Endothelial cell of umbilical vein (primary cell): ENCODE measurements at regions not wholly inside any gene's neighbourhood (a gene's known extent, or its start where the extent isn't known, plus 50 kb on each side); places are given as distances from the start of the nearest gene placed in this dataset.

Experiments used
- BruUV-seq: library from RNA; stranded (reverse); fragments of 400-500 nt; replicated peaks from 2 replicates; lab custom pipeline; 2021; lab: Mats Ljungman, UMichigan
- CTCF ChIA-PET: fragments of 300-600, 350-600 bp; sonication (Branson Sonifier 250); formaldehyde crosslinking; loops from one replicate; lab custom pipeline; 2021; ENCODE audit warnings: antibody characterized with exemption, inconsistent platforms; lab: Charles Lee
- POLR2A ChIA-PET: fragments of 300-600, 350-600 bp; sonication (Branson Sonifier 250); formaldehyde crosslinking; loops from one replicate; lab custom pipeline; 2021; ENCODE audit warnings: antibody characterized with exemption, inconsistent platforms; lab: Charles Lee
- DNase-seq: peaks from one replicate; pipeline ENCODE4 v3.0.0-alpha.2; 2011; ENCODE audit warnings: low read depth, low spot score
- FAIRE-seq: peaks from 2 replicates; lab custom pipeline; 2011; peaks lifted over from hg19 to GRCh38; lab: Jason Lieb, UNC
- H2AFZ ChIP-seq: 2 replicates; pipeline ENCODE4 v1.6.0; 2012; ENCODE audit warnings: low read depth, low read length, control low read depth, inconsistent platforms
- H3K27ac ChIP-seq: 2 replicates; pipeline ENCODE4 v1.5.1; 2011; ENCODE audit warnings: low read depth, mild to moderate bottlenecking, control low read depth, low read length, moderate library complexity; ENCODE audit not compliant: insufficient read depth
- H3K27me3 ChIP-seq, 2 experiments: 2 replicates each; pipeline versions ENCODE4 v1.6.0 to v1.6.1; 2011; ENCODE audit warnings: low read length in 2 of 2, mixed read lengths in 1 of 2; ENCODE audit not compliant: control insufficient read depth in 2 of 2, insufficient read depth in 2 of 2
- H3K36me3 ChIP-seq, 2 experiments: 2 replicates in 1 of 2; 3 replicates in 1 of 2; pipeline ENCODE4 v1.5.1; 2011; ENCODE audit warnings: low read length in 2 of 2, mild to moderate bottlenecking in 1 of 2, moderate library complexity in 1 of 2; ENCODE audit not compliant: control insufficient read depth in 2 of 2, insufficient read depth in 2 of 2; ENCODE audit errors: extremely low read depth in 1 of 2
- H3K4me1 ChIP-seq: 3 replicates; pipeline ENCODE4 v1.5.1; 2011; ENCODE audit warnings: mild to moderate bottlenecking, low read length; ENCODE audit not compliant: control insufficient read depth, insufficient read depth; ENCODE audit errors: extremely low read depth
- H3K4me2 ChIP-seq: 2 replicates; pipeline ENCODE4 v1.6.1; 2011; ENCODE audit warnings: low read length, control low read depth, mixed read lengths; ENCODE audit not compliant: insufficient read depth
- H3K4me3 ChIP-seq, 3 experiments: fragments of 200-600 bp in 1 of 3; sonication (generic), shearing (Covaris generic) in 1 of 3; replicated peaks in 1 of 3; 2 replicates each; pipeline ENCODE4 v1.5.1; 2011 to 2016; ENCODE audit warnings: control low read depth in 3 of 3, low read length in 3 of 3, mild to moderate bottlenecking in 2 of 3, inconsistent platforms in 1 of 3, low read depth in 1 of 3, moderate library complexity in 1 of 3; ENCODE audit not compliant: insufficient read depth in 1 of 3
- H3K79me2 ChIP-seq: 2 replicates; pipeline ENCODE4 v1.6.0; 2012; ENCODE audit warnings: low read length, inconsistent platforms; ENCODE audit not compliant: control insufficient read depth, insufficient read depth
- H3K9ac ChIP-seq: replicated peaks from 2 replicates; pipeline ENCODE3; 2011; ENCODE audit warnings: low read length, control low read depth; ENCODE audit not compliant: insufficient read depth; ENCODE audit errors: extremely low read depth
- H3K9me1 ChIP-seq: replicated peaks from 3 replicates; pipeline ENCODE4 v1.6.0; 2011; ENCODE audit warnings: mild to moderate bottlenecking, low read length; ENCODE audit not compliant: control insufficient read depth, insufficient read depth; ENCODE audit errors: extremely low read depth
- H3K9me3 ChIP-seq: replicated peaks from 2 replicates; pipeline ENCODE4 v1.5.1; 2012; ENCODE audit warnings: low read length, inconsistent platforms; ENCODE audit not compliant: control insufficient read depth, insufficient read depth
- H4K20me1 ChIP-seq: replicated peaks from 2 replicates; pipeline ENCODE3; 2011; ENCODE audit warnings: mild to moderate bottlenecking, low read length; ENCODE audit not compliant: control insufficient read depth, insufficient read depth; ENCODE audit errors: extremely low read depth
- CTCF ChIP-seq, 2 donors: IDR thresholded peaks; 1 replicate in 1 of 2; 2 replicates in 1 of 2; pipeline ENCODE4 v1.5.1; 2011; ENCODE audit warnings: low read length in 2 of 2, mild to moderate bottlenecking in 2 of 2, moderate library complexity in 2 of 2, control low read depth in 1 of 2, inconsistent platforms in 1 of 2, low read depth in 1 of 2; ENCODE audit not compliant: insufficient read depth in 1 of 2; ENCODE audit errors: extremely low read depth in 1 of 2
- EZH2 ChIP-seq: IDR thresholded peaks from 2 replicates; pipeline ENCODE4 v1.6.1; 2012; ENCODE audit warnings: borderline replicate concordance, low read depth, mild to moderate bottlenecking, moderate library complexity, low read length, inconsistent platforms; ENCODE audit not compliant: severe bottlenecking
- FOS ChIP-seq: IDR thresholded peaks from 2 replicates; pipeline ENCODE4 v1.6.1; 2011; ENCODE audit warnings: mild to moderate bottlenecking, low read length, moderate library complexity, borderline replicate concordance; ENCODE audit not compliant: insufficient read depth
- GATA2 ChIP-seq: IDR thresholded peaks from 2 replicates; pipeline ENCODE4 v1.7.0; 2011; ENCODE audit warnings: low read depth, mild to moderate bottlenecking, moderate library complexity, mixed read lengths, low read length; ENCODE audit not compliant: insufficient read length, insufficient read depth
- JUN ChIP-seq: IDR thresholded peaks from 2 replicates; pipeline ENCODE4 v1.6.1; 2011; ENCODE audit warnings: borderline replicate concordance, low read depth; ENCODE audit not compliant: insufficient read length, insufficient read depth
- MAX ChIP-seq: IDR thresholded peaks from 2 replicates; pipeline ENCODE4 v1.6.1; 2011; ENCODE audit not compliant: insufficient read depth, insufficient read length
- MYC ChIP-seq: IDR thresholded peaks from one replicate; pipeline ENCODE4 v1.6.1; 2011; ENCODE audit warnings: mild to moderate bottlenecking, low read depth, low read length
- POLR2A ChIP-seq: IDR thresholded peaks from 2 replicates; pipeline ENCODE4 v1.6.1; 2012; ENCODE audit warnings: low read depth, mild to moderate bottlenecking, control low read depth, low read length
- POLR2AphosphoS5 ChIP-seq: IDR thresholded peaks from 2 replicates; pipeline ENCODE4 v1.6.1; 2012; ENCODE audit warnings: low read depth, mild to moderate bottlenecking, control low read depth, low read length, moderate library complexity; ENCODE audit not compliant: insufficient read depth
- dilution Hi-C: fragments of 300-500 bp; cut with MboI; formaldehyde crosslinking; loops from one replicate; pipeline ENCODE4 v1.15.0; 2019; ENCODE audit warnings: low sequenced_read_pairs; ENCODE audit not compliant: extremely low pct_ligation_motif_present
- intact Hi-C: fragments of 100-400 bp; cut with micrococcal nuclease; formaldehyde crosslinking; loops from one replicate; pipeline ENCODE4 v1.10.0; 2022

- Histone ChIP-seq H3K27me3 (peaks cover 0 to 2% of the 10 kb centered on the region in 2 experiments), H3K9me3 (no peaks in the 10 kb centered on the region), H3K4me2 (no peak overlapping the region), H3K4me3 (no peak overlapping the region), H3K4me1 (no peaks in the 10 kb centered on the region), H3K79me2 (no peaks in the 10 kb centered on the region), H2AFZ (no peak overlapping the region), H3K9me1 (no peaks in the 10 kb centered on the region), H3K9ac (no peak overlapping the region), H3K27ac (no peak overlapping the region), H4K20me1 (no peaks in the 10 kb centered on the region), H3K36me3 (no peaks in the 10 kb centered on the region)
- BruUV-seq, result no TSS peak
- ChIA-PET POLR2A (no interaction called here), CTCF (no interaction called here)
- TF ChIP-seq CTCF (IDR thresholded peaks at IDR 0.05; ENCODE audit: extremely low read depth in 1 of 2, insufficient read depth in 1 of 2, low read depth in 1 of 2, low read length in 2 of 2) (no peak), POLR2A (no peak), MAX (no peak)
- FAIRE-seq, result no peak
- intact Hi-C loops (no loop called here), dilution Hi-C loops (no loop called here)
- DNase-seq, result no peak
These were observed 59.4 kb upstream of the DUSP10 start for GRCh38 chr1:221801251-221801661.

GRCh38 chr1:221800831-221801230, 58.9 kb upstream of the DUSP10 start:
- Histone ChIP-seq H3K27me3 (peaks cover 0 to 2% of the 10 kb centered on the region in 2 experiments), H3K4me1 (no peaks in the 10 kb centered on the region), H3K9me3 (no peaks in the 10 kb centered on the region), H3K27ac (no peak overlapping the region), H3K9ac (no peak overlapping the region), H3K4me3 (no peak overlapping the region), H3K36me3 (no peaks in the 10 kb centered on the region), H4K20me1 (no peaks in the 10 kb centered on the region), H3K79me2 (no peaks in the 10 kb centered on the region), H2AFZ (no peak overlapping the region), H3K9me1 (no peaks in the 10 kb centered on the region), H3K4me2 (no peak overlapping the region)
- POLR2A ChIA-PET, result no interaction called here
- CTCF ChIA-PET, result no interaction called here
- FAIRE-seq (no peak), DNase-seq (no peak)
- TF ChIP-seq FOS, result no peak
- no peak for TF ChIP-seq GATA2
- TF ChIP-seq EZH2, result no peak
- TF ChIP-seq MYC, result no peak
- no peak for TF ChIP-seq POLR2AphosphoS5
- TF ChIP-seq MAX, result no peak
- TF ChIP-seq JUN, result no peak
- no peak for TF ChIP-seq CTCF (IDR thresholded peaks at IDR 0.05; ENCODE audit: extremely low read depth in 1 of 2, insufficient read depth in 1 of 2, low read depth in 1 of 2, low read length in 2 of 2)
- TF ChIP-seq POLR2A, result no peak
- BruUV-seq, result no TSS peak
- dilution Hi-C loops (no loop called here), intact Hi-C loops (no loop called here)
